ENCODE measurements at regions not wholly inside any gene's neighbourhood (a gene's known extent, or its start where the extent isn't known, plus 50 kb on each side); places are given as distances from the start of the nearest gene placed in this dataset.

GRCh38 chr15:47551546-47551945 lies 165.8 kb upstream of the SEMA6D start:
- TF ChIP-seq, protein P1, sequence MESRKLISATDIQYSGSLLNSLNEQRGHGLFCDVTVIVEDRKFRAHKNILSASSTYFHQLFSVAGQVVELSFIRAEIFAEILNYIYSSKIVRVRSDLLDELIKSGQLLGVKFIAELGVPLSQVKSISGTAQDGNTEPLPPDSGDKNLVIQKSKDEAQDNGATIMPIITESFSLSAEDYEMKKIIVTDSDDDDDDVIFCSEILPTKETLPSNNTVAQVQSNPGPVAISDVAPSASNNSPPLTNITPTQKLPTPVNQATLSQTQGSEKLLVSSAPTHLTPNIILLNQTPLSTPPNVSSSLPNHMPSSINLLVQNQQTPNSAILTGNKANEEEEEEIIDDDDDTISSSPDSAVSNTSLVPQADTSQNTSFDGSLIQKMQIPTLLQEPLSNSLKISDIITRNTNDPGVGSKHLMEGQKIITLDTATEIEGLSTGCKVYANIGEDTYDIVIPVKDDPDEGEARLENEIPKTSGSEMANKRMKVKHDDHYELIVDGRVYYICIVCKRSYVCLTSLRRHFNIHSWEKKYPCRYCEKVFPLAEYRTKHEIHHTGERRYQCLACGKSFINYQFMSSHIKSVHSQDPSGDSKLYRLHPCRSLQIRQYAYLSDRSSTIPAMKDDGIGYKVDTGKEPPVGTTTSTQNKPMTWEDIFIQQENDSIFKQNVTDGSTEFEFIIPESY (IDR thresholded peaks at IDR 0.05; ENCODE audit: extremely low read depth, insufficient replicate concordance, low read length) = no peak
- TF ChIP-seq, protein P2, sequence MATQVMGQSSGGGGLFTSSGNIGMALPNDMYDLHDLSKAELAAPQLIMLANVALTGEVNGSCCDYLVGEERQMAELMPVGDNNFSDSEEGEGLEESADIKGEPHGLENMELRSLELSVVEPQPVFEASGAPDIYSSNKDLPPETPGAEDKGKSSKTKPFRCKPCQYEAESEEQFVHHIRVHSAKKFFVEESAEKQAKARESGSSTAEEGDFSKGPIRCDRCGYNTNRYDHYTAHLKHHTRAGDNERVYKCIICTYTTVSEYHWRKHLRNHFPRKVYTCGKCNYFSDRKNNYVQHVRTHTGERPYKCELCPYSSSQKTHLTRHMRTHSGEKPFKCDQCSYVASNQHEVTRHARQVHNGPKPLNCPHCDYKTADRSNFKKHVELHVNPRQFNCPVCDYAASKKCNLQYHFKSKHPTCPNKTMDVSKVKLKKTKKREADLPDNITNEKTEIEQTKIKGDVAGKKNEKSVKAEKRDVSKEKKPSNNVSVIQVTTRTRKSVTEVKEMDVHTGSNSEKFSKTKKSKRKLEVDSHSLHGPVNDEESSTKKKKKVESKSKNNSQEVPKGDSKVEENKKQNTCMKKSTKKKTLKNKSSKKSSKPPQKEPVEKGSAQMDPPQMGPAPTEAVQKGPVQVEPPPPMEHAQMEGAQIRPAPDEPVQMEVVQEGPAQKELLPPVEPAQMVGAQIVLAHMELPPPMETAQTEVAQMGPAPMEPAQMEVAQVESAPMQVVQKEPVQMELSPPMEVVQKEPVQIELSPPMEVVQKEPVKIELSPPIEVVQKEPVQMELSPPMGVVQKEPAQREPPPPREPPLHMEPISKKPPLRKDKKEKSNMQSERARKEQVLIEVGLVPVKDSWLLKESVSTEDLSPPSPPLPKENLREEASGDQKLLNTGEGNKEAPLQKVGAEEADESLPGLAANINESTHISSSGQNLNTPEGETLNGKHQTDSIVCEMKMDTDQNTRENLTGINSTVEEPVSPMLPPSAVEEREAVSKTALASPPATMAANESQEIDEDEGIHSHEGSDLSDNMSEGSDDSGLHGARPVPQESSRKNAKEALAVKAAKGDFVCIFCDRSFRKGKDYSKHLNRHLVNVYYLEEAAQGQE (IDR thresholded peaks at IDR 0.05; ENCODE audit: low read depth) = no peak
- TF ChIP-seq, protein P3, sequence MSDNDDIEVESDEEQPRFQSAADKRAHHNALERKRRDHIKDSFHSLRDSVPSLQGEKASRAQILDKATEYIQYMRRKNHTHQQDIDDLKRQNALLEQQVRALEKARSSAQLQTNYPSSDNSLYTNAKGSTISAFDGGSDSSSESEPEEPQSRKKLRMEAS (IDR thresholded peaks at IDR 0.05) = no peak
- no peak for TF ChIP-seq SIN3A (IDR thresholded peaks at IDR 0.05; ENCODE audit: low read depth)
- TF ChIP-seq RAD21 (IDR thresholded peaks at IDR 0.05; ENCODE audit: low read depth) = no peak
- TF ChIP-seq CTCF (IDR thresholded peaks at IDR 0.05 in 2 of 3, conservative IDR thresholded peaks at IDR 0.05 in 1 of 3; ENCODE audit: borderline replicate concordance in 1 of 3, insufficient read depth in 1 of 3, low read depth in 2 of 3, low read length in 2 of 3) = no peak
- no peak for TF ChIP-seq POLR2AphosphoS5 (IDR thresholded peaks at IDR 0.05; ENCODE audit: low read depth, low read length)
- no peak for TF ChIP-seq ELF1 (IDR thresholded peaks at IDR 0.05; ENCODE audit: borderline replicate concordance, low read depth)
- TF ChIP-seq JUND (IDR thresholded peaks at IDR 0.05) = no peak
- no peak for TF ChIP-seq POLR2A (IDR thresholded peaks at IDR 0.05; ENCODE audit: borderline replicate concordance, extremely low read depth, insufficient read depth, insufficient read length)
- TF ChIP-seq, protein P4, sequence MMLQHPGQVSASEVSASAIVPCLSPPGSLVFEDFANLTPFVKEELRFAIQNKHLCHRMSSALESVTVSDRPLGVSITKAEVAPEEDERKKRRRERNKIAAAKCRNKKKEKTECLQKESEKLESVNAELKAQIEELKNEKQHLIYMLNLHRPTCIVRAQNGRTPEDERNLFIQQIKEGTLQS (IDR thresholded peaks at IDR 0.05) = no peak
- no peak for TF ChIP-seq TCF7L2 (IDR thresholded peaks at IDR 0.05; ENCODE audit: borderline replicate concordance, extremely low read depth, insufficient read depth, insufficient read length)

All from HCT116 (cell line).